HEK293 (cell line): ENCODE measurements at regions not wholly inside any gene's neighbourhood (a gene's known extent, or its start where the extent isn't known, plus 50 kb on each side); places are given as distances from the start of the nearest gene placed in this dataset.

Source experiments
- ZNF654 ChIP-seq: fragments of 450-650 bp; formaldehyde crosslinking; IDR thresholded peaks from 2 replicates; pipeline ENCODE4 v1.5.1; 2016; ENCODE audit warnings: low read depth, missing biosample characterization, missing genetic modification characterization
- ZNF658 ChIP-seq: fragments of 450-650 bp; formaldehyde crosslinking; IDR thresholded peaks from 2 replicates; pipeline ENCODE4; 2016; ENCODE audit warnings: missing biosample characterization, missing genetic modification characterization

DNA sequence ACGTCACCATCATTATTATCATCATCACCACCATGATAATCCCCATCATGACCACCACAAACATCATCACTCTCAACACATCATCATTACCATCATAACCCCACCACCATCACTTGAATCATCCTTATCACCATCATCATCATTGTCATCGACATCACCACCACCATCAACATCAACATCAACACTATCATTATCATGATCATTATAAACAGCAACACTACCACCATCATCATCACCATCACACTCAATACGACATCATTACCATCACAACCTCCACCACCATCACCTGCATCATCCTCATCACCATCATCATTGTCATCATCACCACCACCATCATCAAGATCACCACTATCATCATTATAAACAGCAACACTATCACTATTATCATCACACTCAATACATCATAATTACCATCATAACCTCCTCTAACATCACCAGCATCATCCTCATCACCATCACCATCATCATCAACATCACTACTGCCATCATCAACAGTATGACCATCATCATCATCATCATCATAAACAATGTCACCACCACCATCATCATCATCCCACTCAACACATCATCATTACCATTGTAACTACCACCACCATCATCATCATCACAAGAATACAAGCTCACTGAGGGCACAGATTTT, 78.7 kb downstream of the MBD3L1 start:
- TF ChIP-seq ZNF658 (tag by site-specific recombination) (no peak), ZNF654 (tag by site-specific recombination) (no peak)
